IMR-90 (cell line): ENCODE measurements at regions not wholly inside any gene's neighbourhood (a gene's known extent, or its start where the extent isn't known, plus 50 kb on each side); places are given as distances from the start of the nearest gene placed in this dataset.

ENCODE experiments used
- ATAC-seq: fragments of 200-7000 bp; cut with Tn5 transposase; 2 replicates; pipeline ENCODE4 v1.9.1; 2020; ENCODE audit warnings: low read depth, mild to moderate bottlenecking, moderate library complexity
- BruUV-seq: library from RNA; stranded (reverse); fragments of 400-500 nt; replicated peaks from 2 replicates; lab custom pipeline; 2021; lab: Mats Ljungman, UMichigan
- CTCF ChIA-PET: fragments of 300-600 bp; formaldehyde crosslinking; extraction: SDS; loops from one replicate; lab custom pipeline; 2021; ENCODE audit warnings: antibody characterized with exemption; lab: Yijun Ruan, JAX
- POLR2A ChIA-PET: fragments of 300-600 bp; sonication (Branson Sonifier 250); formaldehyde crosslinking; loops from one replicate; lab custom pipeline; 2022; ENCODE audit warnings: antibody characterized with exemption; ENCODE audit not compliant: unreplicated experiment; lab: Charles Lee
- DNase-seq: peaks from one replicate; pipeline ENCODE4 v3.0.0; 2013
- H2AFZ ChIP-seq: replicated peaks from 2 replicates; pipeline ENCODE3; 2013; ENCODE audit warnings: low read length, mild to moderate bottlenecking; ENCODE audit not compliant: poor library complexity
- H2AK5ac ChIP-seq: 2 replicates; pipeline ENCODE4 v1.6.1; 2013; ENCODE audit warnings: low read depth, low read length, inconsistent platforms
- H2AK9ac ChIP-seq: replicated peaks from 2 replicates; pipeline ENCODE3; 2013; ENCODE audit warnings: mild to moderate bottlenecking, low read depth, low read length, moderate library complexity; ENCODE audit not compliant: poor library complexity
- H2BK120ac ChIP-seq: 2 replicates; pipeline ENCODE4 v1.6.1; 2013; ENCODE audit warnings: low read depth, low read length, inconsistent platforms
- H2BK15ac ChIP-seq: 3 replicates; pipeline ENCODE4 v1.6.1; 2013; ENCODE audit warnings: low read depth, low read length, inconsistent platforms
- H2BK20ac ChIP-seq: 2 replicates; pipeline ENCODE4 v1.6.1; 2013; ENCODE audit warnings: low read depth, mild to moderate bottlenecking, inconsistent platforms, low read length, moderate library complexity
- H2BK5ac ChIP-seq: 2 replicates; pipeline ENCODE4 v1.6.1; 2013; ENCODE audit warnings: mild to moderate bottlenecking, low read depth, low read length, inconsistent platforms; ENCODE audit not compliant: poor library complexity, severe bottlenecking
- H3K14ac ChIP-seq: replicated peaks from 2 replicates; pipeline ENCODE4 v1.6.1; 2013; ENCODE audit warnings: low read depth, low read length, inconsistent platforms
- H3K18ac ChIP-seq: 2 replicates; pipeline ENCODE4 v1.6.1; 2013; ENCODE audit warnings: low read depth, low read length, control low read depth
- H3K23ac ChIP-seq: 2 replicates; pipeline ENCODE4 v1.6.1; 2013; ENCODE audit warnings: low read depth, low read length, inconsistent platforms
- H3K27ac ChIP-seq: 2 replicates; pipeline ENCODE4 v1.5.1; 2013; ENCODE audit warnings: mild to moderate bottlenecking, control low read depth, low read length; ENCODE audit not compliant: insufficient read depth
- H3K27me3 ChIP-seq: 2 replicates; pipeline ENCODE4 v1.6.1; 2013; ENCODE audit warnings: low read length; ENCODE audit not compliant: control insufficient read depth, insufficient read depth
- H3K36me3 ChIP-seq: 2 replicates; pipeline ENCODE4 v1.6.1; 2013; ENCODE audit warnings: low read length, mixed read lengths; ENCODE audit not compliant: control insufficient read depth, insufficient read depth
- H3K4ac ChIP-seq: 2 replicates; pipeline ENCODE4 v1.6.1; 2013; ENCODE audit warnings: low read depth, low read length, inconsistent platforms
- H3K4me1 ChIP-seq: 2 replicates; pipeline ENCODE4 v1.6.1; 2013; ENCODE audit warnings: low read length, mixed read lengths; ENCODE audit not compliant: control insufficient read depth, insufficient read depth
- H3K4me2 ChIP-seq: 2 replicates; pipeline ENCODE4 v1.6.1; 2013; ENCODE audit warnings: low read depth, mild to moderate bottlenecking, control low read depth, low read length, moderate library complexity
- H3K4me3 ChIP-seq: 2 replicates; pipeline ENCODE4 v1.5.1; 2013; ENCODE audit warnings: low read depth, mild to moderate bottlenecking, control low read depth, low read length, moderate library complexity; ENCODE audit not compliant: insufficient read depth
- H3K56ac ChIP-seq: 2 replicates; pipeline ENCODE4 v1.6.1; 2013; ENCODE audit warnings: low read length, inconsistent platforms; ENCODE audit not compliant: insufficient read depth; ENCODE audit errors: extremely low read depth
- H3K79me1 ChIP-seq, 2 experiments: 2 replicates each; pipeline ENCODE4 v1.6.1; 2013; ENCODE audit warnings: low read length in 2 of 2, inconsistent platforms in 1 of 2, low read depth in 1 of 2
- H3K9ac ChIP-seq: 2 replicates; pipeline ENCODE4 v1.6.1; 2013; ENCODE audit warnings: low read depth, low read length, control low read depth
- H3K9me1 ChIP-seq: 2 replicates; pipeline ENCODE4 v1.6.1; 2013; ENCODE audit warnings: low read length, inconsistent platforms; ENCODE audit not compliant: insufficient read depth
- H3K9me3 ChIP-seq: 2 replicates; pipeline ENCODE4 v1.6.1; 2013; ENCODE audit warnings: low read length; ENCODE audit not compliant: control insufficient read depth, insufficient read depth
- H4K20me1 ChIP-seq: 2 replicates; pipeline ENCODE4 v1.6.1; 2013; ENCODE audit warnings: low read length, inconsistent platforms; ENCODE audit not compliant: insufficient read depth
- H4K5ac ChIP-seq: 2 replicates; pipeline ENCODE4 v1.6.1; 2013; ENCODE audit warnings: mild to moderate bottlenecking, low read depth, low read length, control low read depth
- H4K8ac ChIP-seq, 2 experiments: 2 replicates each; pipeline ENCODE4 v1.6.1; 2013; ENCODE audit warnings: low read depth in 2 of 2, low read length in 2 of 2, control low read depth in 1 of 2, inconsistent platforms in 1 of 2
- H4K91ac ChIP-seq: 2 replicates; pipeline ENCODE4 v1.6.1; 2013; ENCODE audit warnings: low read depth, low read length, inconsistent platforms; ENCODE audit not compliant: insufficient read depth
- BHLHE40 ChIP-seq: fragments of 150-350 bp; IDR thresholded peaks from 2 replicates; pipeline ENCODE4 v1.6.1; 2016; ENCODE audit warnings: mild to moderate bottlenecking, low read depth, low read length
- CEBPB ChIP-seq: IDR thresholded peaks from 2 replicates; pipeline ENCODE4 v1.6.1; 2012; ENCODE audit warnings: low read depth, low read length, improper control_type of control experiment
- CHD1 ChIP-seq: IDR thresholded peaks from 2 replicates; pipeline ENCODE4 v1.6.1; 2012; ENCODE audit warnings: low read depth, low read length, improper control_type of control experiment
- ELK1 ChIP-seq: fragments of 150-350 bp; IDR thresholded peaks from 2 replicates; pipeline ENCODE4 v1.6.1; 2016; ENCODE audit warnings: low read depth, mild to moderate bottlenecking, low read length, moderate library complexity, borderline replicate concordance
- FOS ChIP-seq: fragments of 150-350 bp; IDR thresholded peaks from 2 replicates; pipeline ENCODE4 v1.6.1; 2016; ENCODE audit warnings: low read depth, low read length
- MAFK ChIP-seq: IDR thresholded peaks from 2 replicates; pipeline ENCODE4 v1.6.1; 2012; ENCODE audit warnings: low read depth, low read length, improper control_type of control experiment
- MAZ ChIP-seq: IDR thresholded peaks from 2 replicates; pipeline ENCODE4 v1.6.1; 2012; ENCODE audit warnings: low read depth, mild to moderate bottlenecking, low read length, improper control_type of control experiment, moderate library complexity, borderline replicate concordance
- MXI1 ChIP-seq: IDR thresholded peaks from 2 replicates; pipeline ENCODE4 v1.6.1; 2012; ENCODE audit warnings: low read depth, mild to moderate bottlenecking, low read length, moderate library complexity, borderline replicate concordance
- NFE2L2 ChIP-seq: fragments of 150-350 bp; IDR thresholded peaks from 2 replicates; pipeline ENCODE4 v1.6.1; 2016; ENCODE audit warnings: low read depth, mild to moderate bottlenecking, low read length
- POLR2A ChIP-seq: IDR thresholded peaks from 2 replicates; pipeline ENCODE4 v1.6.1; 2012; ENCODE audit warnings: mild to moderate bottlenecking, low read depth, low read length
- RAD21 ChIP-seq: IDR thresholded peaks from 2 replicates; pipeline ENCODE4 v1.6.1; 2012; ENCODE audit warnings: low read length, improper control_type of control experiment
- RCOR1 ChIP-seq: IDR thresholded peaks from 2 replicates; pipeline ENCODE4 v1.6.1; 2012; ENCODE audit warnings: mild to moderate bottlenecking, low read length, improper control_type of control experiment; ENCODE audit not compliant: insufficient replicate concordance
- RFX5 ChIP-seq: IDR thresholded peaks from 2 replicates; pipeline ENCODE4 v1.8.0; 2012; ENCODE audit warnings: low read depth, mild to moderate bottlenecking, low read length, moderate library complexity
- USF2 ChIP-seq: fragments of 150-350 bp; IDR thresholded peaks from 2 replicates; pipeline ENCODE4 v1.6.1; 2017; ENCODE audit warnings: mild to moderate bottlenecking, antibody characterized with exemption, low read length, low read depth
- WGBS, 2 experiments: methylation state at CpG; one replicate each; pipeline versions ENCODE4 v1.1.5 to v1.1.7; 2013; ENCODE audit warnings: missing lambda C conversion rate in 2 of 2; ENCODE audit not compliant: insufficient read length in 1 of 2; ENCODE audit errors: extremely low coverage in 2 of 2; 5-methylcytosine and 5-hydroxymethylcytosine counted together
- dilution Hi-C: fragments of 300-500 bp; cut with HindIII; formaldehyde crosslinking; loops from one replicate; pipeline ENCODE4 v1.14.3; 2018; ENCODE audit warnings: low sequenced_read_pairs; ENCODE audit not compliant: unreplicated experiment
- in situ Hi-C: fragments of 300-500 bp; cut with MboI; formaldehyde crosslinking; loops from 3 replicates; pipeline ENCODE4 v1.14.3; 2019; ENCODE audit warnings: low sequenced_read_pairs, inconsistent platforms, mixed read lengths
- intact Hi-C: fragments of 100-400 bp; cut with micrococcal nuclease; formaldehyde crosslinking; loops from 2 replicates; pipeline ENCODE4 v1.10.0; 2022

GRCh38 chr2:8096484-8096883 is 585.4 kb upstream of the ID2 start (continued):
- TF ChIP-seq RCOR1 (no peak), CHD1 (no peak)

GRCh38 chr2:8098476-8099266 is 583.2 kb upstream of the ID2 start:
- H3K4me3 ChIP-seq, result no peak overlapping the region
- H3K14ac ChIP-seq, result no peak overlapping the region
- no peak overlapping the region for H3K9ac ChIP-seq
- no peak overlapping the region for H4K91ac ChIP-seq
- WGBS, 2 experiments, result 100% methylated on average over 2 of the region's 6 CpGs; no CpG with 5 or more reads in 1 of the 2 experiments
- no peaks in the 10 kb centered on the region for H3K36me3 ChIP-seq
- DNase-seq, result no peak
- H4K8ac ChIP-seq, result no peak overlapping the region
- no peaks in the 10 kb centered on the region for H4K20me1 ChIP-seq
- no peak overlapping the region for H3K18ac ChIP-seq
- peaks cover 2% of the 10 kb centered on the region; the same call in 1 of the 2 replicates for H3K4me1 ChIP-seq
- POLR2A ChIA-PET, result no interaction called here
- no peaks in the 10 kb centered on the region; the same call in 1 of the 2 replicates for H3K9me1 ChIP-seq
- no peaks in the 10 kb centered on the region for H3K79me1 ChIP-seq
- H2BK5ac ChIP-seq, result no peak overlapping the region
- H2BK120ac ChIP-seq, result no peak overlapping the region
- BruUV-seq, result no TSS peak
- H2BK20ac ChIP-seq, result no peak overlapping the region
- intact Hi-C loops, result no loop called here
- in situ Hi-C loops, result no loop called here
- H3K27ac ChIP-seq, result no peak overlapping the region
- no peak overlapping the region for H3K56ac ChIP-seq
- no peak overlapping the region for H2AK5ac ChIP-seq
- H3K27me3 ChIP-seq, result no peaks in the 10 kb centered on the region
- H2BK15ac ChIP-seq, result no peak overlapping the region
- dilution Hi-C loops, result no loop called here
- no peak overlapping the region for H3K23ac ChIP-seq
- no peak overlapping the region for H4K5ac ChIP-seq
- no peaks in the 10 kb centered on the region for H3K9me3 ChIP-seq
- H2AK9ac ChIP-seq, result no peak overlapping the region
- ATAC-seq, result no peak
- no peak overlapping the region for H3K4ac ChIP-seq
- CTCF ChIA-PET, result no interaction called here
- H3K4me2 ChIP-seq, result no peak overlapping the region
- no peak overlapping the region for H2AFZ ChIP-seq
- no peak for TF ChIP-seq NFE2L2
- TF ChIP-seq ELK1, result no peak
- TF ChIP-seq MXI1, result no peak
- no peak for TF ChIP-seq FOS
- TF ChIP-seq USF2, result no peak
- TF ChIP-seq RFX5, result no peak
- no peak for TF ChIP-seq CHD1
- TF ChIP-seq MAZ, result no peak
- TF ChIP-seq CEBPB, result no peak
- TF ChIP-seq POLR2A, result no peak
- no peak for TF ChIP-seq MAFK
- no peak for TF ChIP-seq RAD21
- TF ChIP-seq RCOR1, result no peak
- no peak for TF ChIP-seq BHLHE40
